MCF 10A (cell line): ENCODE measurements at regions not wholly inside any gene's neighbourhood (a gene's known extent, or its start where the extent isn't known, plus 50 kb on each side); places are given as distances from the start of the nearest gene placed in this dataset.
A peak's percentile ranks its signal among the peaks of the same experiment; 100 is the strongest.

Experiments used
- BruUV-seq: library from RNA; stranded (reverse); fragments of 400-500 nt; replicated peaks from 2 replicates; lab custom pipeline; 2021; lab: Mats Ljungman, UMichigan
- CTCF ChIA-PET: fragments of 300-600 bp; sonication (Branson Sonifier 250); formaldehyde crosslinking; extraction: SDS; loops from one replicate; lab custom pipeline; 2021; ENCODE audit warnings: antibody characterized with exemption, inconsistent platforms; lab: Yijun Ruan, JAX
- POLR2A ChIA-PET: fragments of 300-600, 350-650 bp; sonication (Branson Sonifier 250); formaldehyde crosslinking; extraction: SDS; loops from one replicate; lab custom pipeline; 2020; ENCODE audit warnings: antibody characterized with exemption, inconsistent platforms; lab: Yijun Ruan, JAX
- DNase-seq: peaks from one replicate; pipeline ENCODE4 v3.0.0-alpha.2; 2018; ENCODE audit not compliant: unreplicated experiment
- H3K27ac Mint-ChIP-seq: one replicate; pipeline ENCODE4 v1.8.0; 2022; ENCODE audit warnings: mild to moderate bottlenecking, low read depth, mixed read lengths; ENCODE audit not compliant: unreplicated experiment
- H3K27me3 Mint-ChIP-seq: one replicate; pipeline ENCODE4 v1.8.0; 2022; ENCODE audit warnings: mixed read lengths; ENCODE audit not compliant: insufficient read depth, unreplicated experiment
- H3K36me3 Mint-ChIP-seq: one replicate; pipeline ENCODE4 v1.8.0; 2022; ENCODE audit warnings: mild to moderate bottlenecking, moderate library complexity, mixed read lengths; ENCODE audit not compliant: insufficient read depth, unreplicated experiment
- H3K4me1 Mint-ChIP-seq: one replicate; pipeline ENCODE4 v1.8.0; 2022; ENCODE audit warnings: mixed read lengths; ENCODE audit not compliant: insufficient read depth, unreplicated experiment
- H3K4me3 Mint-ChIP-seq: one replicate; pipeline ENCODE4 v1.8.0; 2022; ENCODE audit warnings: mild to moderate bottlenecking, moderate library complexity, mixed read lengths; ENCODE audit not compliant: unreplicated experiment
- H3K9me3 Mint-ChIP-seq: one replicate; pipeline ENCODE4 v1.8.0; 2022; ENCODE audit warnings: mixed read lengths; ENCODE audit not compliant: unreplicated experiment
- CTCF ChIP-seq: fragments of 200-600 bp; IDR thresholded peaks from one replicate; pipeline ENCODE4 v1.8.0; 2022; ENCODE audit warnings: antibody characterized with exemption, mild to moderate bottlenecking; ENCODE audit not compliant: unreplicated experiment
- intact Hi-C: fragments of 100-400 bp; cut with micrococcal nuclease; formaldehyde crosslinking; loops from 2 replicates; pipeline ENCODE4 v1.14.1; 2022

GRCh38 chr1:228825840-228826484 is 90.7 kb downstream of the RHOU start:
- CTCF ChIA-PET, result interaction anchor here (1.3 to 1.6 kb wide), 2 partner anchors 9 to 11 kb away, joined by 3 to 6 read pairs; no protein-coding TSS in a partner anchor
- H3K4me3 Mint-ChIP-seq, result no peak overlapping the region
- intact Hi-C loops, result no loop called here

GRCh38 chr1:228827019-228827418 is 91.7 kb downstream of the RHOU start:
- Mint-ChIP-seq H3K27me3 (peaks cover 18% of the 10 kb centered on the region), H3K36me3 (no peaks in the 10 kb centered on the region), H3K27ac (no peak overlapping the region), H3K4me3 (no peak overlapping the region), H3K4me1 (peaks cover 8% of the 10 kb centered on the region), H3K9me3 (no peaks in the 10 kb centered on the region)
- BruUV-seq, result no TSS peak
- POLR2A ChIA-PET, result interaction anchor here (0.7 to 3.7 kb wide), 4 partner anchors 11 to 21 kb away, joined by 3 to 21 read pairs (median 3); no protein-coding TSS in a partner anchor
- DNase-seq, result peak; percentile 53
- intact Hi-C loops, result no loop called here
- CTCF ChIA-PET, result interaction anchor here (0.6 to 1.6 kb wide), 4 partner anchors 12 to 657 kb away, joined by 4 to 6 read pairs (median 6); no protein-coding TSS in a partner anchor
- TF ChIP-seq CTCF, result no peak

More at GRCh38 chr1:228825840-228826484, 90.7 kb downstream of the RHOU start:
- TF ChIP-seq CTCF, result no peak
- Mint-ChIP-seq H3K27me3 (peaks cover 18% of the 10 kb centered on the region), H3K4me1 (peaks cover 3% of the 10 kb centered on the region), H3K36me3 (no peaks in the 10 kb centered on the region), H3K9me3 (no peaks in the 10 kb centered on the region), H3K27ac (no peak overlapping the region)
- BruUV-seq, result no TSS peak
- POLR2A ChIA-PET, result interaction anchor here (1.0 to 3.7 kb wide), 5 partner anchors 11 to 47 kb away, joined by 3 to 21 read pairs (median 4); no protein-coding TSS in a partner anchor
- no peak for DNase-seq

- ChIA-PET CTCF (interaction anchor here (0.8 kb wide), 1 partner anchor 399 kb away, joined by 3 read pairs; no protein-coding TSS in a partner anchor), POLR2A (interaction anchor here (1.1 to 3.7 kb wide), 5 partner anchors 10 to 49 kb away, joined by 3 to 21 read pairs (median 3); no protein-coding TSS in a partner anchor)
- no peak for DNase-seq
- peaks cover 29% of the 10 kb centered on the region for H3K27me3 Mint-ChIP-seq
- H3K4me1 Mint-ChIP-seq, result peaks cover 8% of the 10 kb centered on the region
- no TSS peak for BruUV-seq
- no peaks in the 10 kb centered on the region for H3K36me3 Mint-ChIP-seq
- intact Hi-C loops, result no loop called here
- H3K27ac Mint-ChIP-seq, result no peak overlapping the region
- H3K9me3 Mint-ChIP-seq, result no peaks in the 10 kb centered on the region
- no peak for TF ChIP-seq CTCF
- H3K4me3 Mint-ChIP-seq, result no peak overlapping the region
These were observed 92.9 kb downstream of the RHOU start for GRCh38 chr1:228828151-228828550.

- no peaks in the 10 kb centered on the region for H3K36me3 Mint-ChIP-seq
- ChIA-PET POLR2A (interaction anchor here (0.6 to 6.4 kb wide), 10 partner anchors 11 to 1157 kb away, joined by 3 to 39 read pairs (median 4); no protein-coding TSS in a partner anchor), CTCF (interaction anchor here (0.6 to 2.3 kb wide), 7 partner anchors 12 to 544 kb away, joined by 3 to 8 read pairs (median 3); no protein-coding TSS in a partner anchor)
- H3K4me3 Mint-ChIP-seq, result no peak overlapping the region
- intact Hi-C loops, result loop anchor here (10.0 kb wide), 1 partner anchor 394 kb away; no protein-coding TSS in a partner anchor
- no peak for DNase-seq
- H3K27me3 Mint-ChIP-seq, result peaks cover 51% of the 10 kb centered on the region
- peaks cover 8% of the 10 kb centered on the region for H3K4me1 Mint-ChIP-seq
- no peak for TF ChIP-seq CTCF
- BruUV-seq, result no TSS peak
- H3K27ac Mint-ChIP-seq, result no peak overlapping the region
- H3K9me3 Mint-ChIP-seq, result no peaks in the 10 kb centered on the region
These were observed 95.1 kb downstream of the RHOU start for GRCh38 chr1:228830185-228830953.
